PFSK-1 (cell line): ENCODE measurements at regions not wholly inside any gene's neighbourhood (a gene's known extent, or its start where the extent isn't known, plus 50 kb on each side); places are given as distances from the start of the nearest gene placed in this dataset.

Experiments used
- FOXP2 ChIP-seq: optimal IDR thresholded peaks from 2 replicates; pipeline ENCODE3; 2011; ENCODE audit warnings: borderline replicate concordance, control low read depth, inconsistent platforms; ENCODE audit not compliant: insufficient read depth; ENCODE audit errors: extremely low read length, extremely low read depth
- POLR2AphosphoS5 ChIP-seq: IDR thresholded peaks from 2 replicates; pipeline ENCODE4 v1.6.1; 2012; ENCODE audit warnings: low read depth, mild to moderate bottlenecking, control low read depth, low read length, moderate library complexity
- SIN3A ChIP-seq: IDR thresholded peaks from 2 replicates; pipeline ENCODE4 v1.6.1; 2012; ENCODE audit warnings: mild to moderate bottlenecking, low read length, moderate library complexity, borderline replicate concordance; ENCODE audit not compliant: insufficient read depth
- TAF1 ChIP-seq: IDR thresholded peaks from 2 replicates; pipeline ENCODE4 v1.6.1; 2012; ENCODE audit warnings: low read length, control low read depth, borderline replicate concordance; ENCODE audit not compliant: insufficient read depth
- TF ChIP-seq, protein P1 (sequence below), 2 experiments: IDR thresholded peaks; 2 replicates each; pipeline versions ENCODE4 v1.6.1 to v1.8.0; 2011 to 2012; ENCODE audit warnings: low read depth in 2 of 2, low read length in 2 of 2, control low read depth in 1 of 2, inconsistent platforms in 1 of 2, mild to moderate bottlenecking in 1 of 2, moderate library complexity in 1 of 2; ENCODE audit not compliant: insufficient read depth in 1 of 2

DNA sequence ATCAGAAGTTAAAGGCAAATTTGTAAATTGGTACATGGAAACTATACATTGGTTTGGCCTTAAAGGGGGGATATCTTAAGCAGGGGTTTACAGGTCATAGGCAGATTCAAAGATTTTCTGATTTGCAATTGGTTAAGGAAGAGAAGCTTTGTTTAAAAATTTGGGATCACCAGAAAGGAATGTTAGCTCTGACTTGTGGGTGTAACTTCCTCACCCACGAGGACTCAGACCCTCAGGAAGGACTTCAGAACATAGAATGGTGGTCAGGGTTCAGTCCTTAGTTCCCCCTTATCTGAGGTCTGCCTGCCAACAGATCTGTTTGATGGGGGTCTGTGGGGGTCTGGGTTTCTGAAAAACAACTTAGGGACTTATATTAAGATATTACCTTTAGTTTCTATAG is 427.4 kb upstream of the DIPK2B start:
- TF ChIP-seq POLR2AphosphoS5 (no peak), TAF1 (no peak), SIN3A (no peak), FOXP2 (no peak)
- TF ChIP-seq, protein P1, sequence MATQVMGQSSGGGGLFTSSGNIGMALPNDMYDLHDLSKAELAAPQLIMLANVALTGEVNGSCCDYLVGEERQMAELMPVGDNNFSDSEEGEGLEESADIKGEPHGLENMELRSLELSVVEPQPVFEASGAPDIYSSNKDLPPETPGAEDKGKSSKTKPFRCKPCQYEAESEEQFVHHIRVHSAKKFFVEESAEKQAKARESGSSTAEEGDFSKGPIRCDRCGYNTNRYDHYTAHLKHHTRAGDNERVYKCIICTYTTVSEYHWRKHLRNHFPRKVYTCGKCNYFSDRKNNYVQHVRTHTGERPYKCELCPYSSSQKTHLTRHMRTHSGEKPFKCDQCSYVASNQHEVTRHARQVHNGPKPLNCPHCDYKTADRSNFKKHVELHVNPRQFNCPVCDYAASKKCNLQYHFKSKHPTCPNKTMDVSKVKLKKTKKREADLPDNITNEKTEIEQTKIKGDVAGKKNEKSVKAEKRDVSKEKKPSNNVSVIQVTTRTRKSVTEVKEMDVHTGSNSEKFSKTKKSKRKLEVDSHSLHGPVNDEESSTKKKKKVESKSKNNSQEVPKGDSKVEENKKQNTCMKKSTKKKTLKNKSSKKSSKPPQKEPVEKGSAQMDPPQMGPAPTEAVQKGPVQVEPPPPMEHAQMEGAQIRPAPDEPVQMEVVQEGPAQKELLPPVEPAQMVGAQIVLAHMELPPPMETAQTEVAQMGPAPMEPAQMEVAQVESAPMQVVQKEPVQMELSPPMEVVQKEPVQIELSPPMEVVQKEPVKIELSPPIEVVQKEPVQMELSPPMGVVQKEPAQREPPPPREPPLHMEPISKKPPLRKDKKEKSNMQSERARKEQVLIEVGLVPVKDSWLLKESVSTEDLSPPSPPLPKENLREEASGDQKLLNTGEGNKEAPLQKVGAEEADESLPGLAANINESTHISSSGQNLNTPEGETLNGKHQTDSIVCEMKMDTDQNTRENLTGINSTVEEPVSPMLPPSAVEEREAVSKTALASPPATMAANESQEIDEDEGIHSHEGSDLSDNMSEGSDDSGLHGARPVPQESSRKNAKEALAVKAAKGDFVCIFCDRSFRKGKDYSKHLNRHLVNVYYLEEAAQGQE (IDR thresholded peaks at IDR 0.05; ENCODE audit: insufficient read depth in 1 of 2, low read depth in 2 of 2, low read length in 2 of 2): no peak
